Esophagus squamous epithelium (tissue), 4 donors: ENCODE measurements at regions not wholly inside any gene's neighbourhood (a gene's known extent, or its start where the extent isn't known, plus 50 kb on each side); places are given as distances from the start of the nearest gene placed in this dataset.

Source experiments
- CTCF ChIP-seq, 6 experiments: fragments of 450-650 bp in 4 of 6; fragments of 200-600 bp in 2 of 6; sonication (generic) in 2 of 6; IDR thresholded peaks; one replicate each; pipeline ENCODE4 v1.5.1; 2016 to 2019; ENCODE audit warnings: antibody characterized with exemption in 6 of 6, mild to moderate bottlenecking in 4 of 6, moderate library complexity in 4 of 6
- POLR2A ChIP-seq, 4 donors: fragments of 450-650 bp; IDR thresholded peaks; one replicate each; pipeline ENCODE4 v1.6.1; 2017; ENCODE audit warnings: antibody characterized with exemption in 4 of 4, mild to moderate bottlenecking in 4 of 4, moderate library complexity in 3 of 4

- TF ChIP-seq CTCF (IDR thresholded peaks at IDR 0.05) = no peak
- TF ChIP-seq POLR2A (IDR thresholded peaks at IDR 0.05) = no peak
Observed at GRCh38 chr5:57893926-57894325, 411.3 kb upstream of the ACTBL2 start.
